Transverse colon (tissue), 4 donors: ENCODE measurements at regions not wholly inside any gene's neighbourhood (a gene's known extent, or its start where the extent isn't known, plus 50 kb on each side); places are given as distances from the start of the nearest gene placed in this dataset.

Source experiments
- DNase-seq: peaks from one replicate; pipeline ENCODE4 v3.0.0-alpha.2; 2019
- H3K27ac ChIP-seq, 4 donors: fragments of 200-600 bp; sonication (generic); 2 replicates each; pipeline ENCODE4 v1.5.1; 2016 to 2018; ENCODE audit warnings: inconsistent platforms in 4 of 4
- H3K27me3 ChIP-seq: fragments of 200-600 bp; sonication (generic); 2 replicates; pipeline ENCODE4 v1.5.1; 2017; ENCODE audit warnings: inconsistent platforms
- H3K36me3 ChIP-seq, 4 donors: fragments of 200-600 bp; sonication (generic); 2 replicates each; pipeline ENCODE4 v1.5.1; 2017 to 2019; ENCODE audit warnings: inconsistent platforms in 4 of 4
- H3K4me1 ChIP-seq, 4 donors: fragments of 200-600 bp; sonication (generic); 2 replicates each; pipeline ENCODE4 v1.5.1; 2017 to 2020; ENCODE audit warnings: inconsistent platforms in 4 of 4
- H3K4me3 ChIP-seq, 4 donors: fragments of 200-600 bp; sonication (generic); 1 replicate in 1 of 4; 2 replicates in 3 of 4; pipeline versions ENCODE4 v1.5.1 to v1.6.1; 2017 to 2019; ENCODE audit warnings: inconsistent platforms in 4 of 4
- H3K9me3 ChIP-seq, 2 donors: fragments of 200-600 bp; sonication (generic); 2 replicates each; pipeline ENCODE4 v1.5.1; 2017 to 2019; ENCODE audit warnings: inconsistent platforms in 2 of 2
- CTCF ChIP-seq, 5 experiments: fragments of 200-600 bp in 3 of 5; fragments of 450-650 bp in 2 of 5; sonication (generic) in 3 of 5; IDR thresholded peaks; 1 replicate in 2 of 5; 2 replicates in 3 of 5; pipeline ENCODE4 v1.5.1; 2016 to 2017; ENCODE audit warnings: antibody characterized with exemption in 5 of 5, inconsistent platforms in 3 of 5, mild to moderate bottlenecking in 2 of 5, moderate library complexity in 1 of 5
- EP300 ChIP-seq: sonication (generic); formaldehyde crosslinking; IDR thresholded peaks from one replicate; pipeline ENCODE4 v1.6.1; 2017; ENCODE audit warnings: antibody characterized with exemption, low read depth
- POLR2A ChIP-seq: fragments of 450-650 bp; IDR thresholded peaks from one replicate; pipeline ENCODE4 v1.6.1; 2016; ENCODE audit warnings: antibody characterized with exemption, mild to moderate bottlenecking, moderate library complexity
- POLR2AphosphoS5 ChIP-seq, 3 donors: sonication (generic); formaldehyde crosslinking; IDR thresholded peaks; one replicate each; pipeline ENCODE4 v1.6.1; 2016; ENCODE audit warnings: antibody characterized with exemption in 3 of 3
- WGBS, 2 donors: methylation state at CpG; one replicate each; pipeline ENCODE4 v1.1.5; 2018; ENCODE audit warnings: low coverage in 1 of 2; 5-methylcytosine and 5-hydroxymethylcytosine counted together
- in situ Hi-C, 4 donors: fragments of 200-750 bp; cut with MboI; loops; one replicate each; pipeline versions ENCODE4 v1.15.0 to v1.15.1; 2017; ENCODE audit warnings: low sequenced_read_pairs in 3 of 4, low pct_ligation_motif_present in 1 of 4, low pct_unique_long_range_greater_than_20kb in 1 of 4
- intact Hi-C: fragments of 100-400 bp; cut with DNase I; formaldehyde crosslinking; loops from one replicate; pipeline ENCODE4 v1.15.1; 2023; ENCODE audit warnings: low total_unique reads

GRCh38 chr14:80005561-80005960, 205.7 kb downstream of the DIO2 start:
- WGBS, 2 donors: 3 to 46% methylated on average over 1 of the region's 1 CpG
- Histone ChIP-seq H3K9me3 (no peaks in the 10 kb centered on the region), H3K27me3 (no peaks in the 10 kb centered on the region), H3K36me3 (no peaks in the 10 kb centered on the region), H3K4me1 (no peaks in the 10 kb centered on the region), H3K27ac (no peak overlapping the region), H3K4me3 (no peak overlapping the region)
- no peak for TF ChIP-seq EP300
- no peak for TF ChIP-seq CTCF (IDR thresholded peaks at IDR 0.05)
- TF ChIP-seq POLR2A: no peak
- TF ChIP-seq POLR2AphosphoS5 (IDR thresholded peaks at IDR 0.05): no peak
- DNase-seq: no peak
- in situ Hi-C loops (no loop called here), intact Hi-C loops (no loop called here)

GRCh38 chr14:80004871-80005270, 206.4 kb downstream of the DIO2 start:
- Histone ChIP-seq H3K27ac (no peak overlapping the region), H3K9me3 (no peaks in the 10 kb centered on the region), H3K36me3 (no peaks in the 10 kb centered on the region), H3K4me1 (no peaks in the 10 kb centered on the region), H3K27me3 (no peaks in the 10 kb centered on the region), H3K4me3 (no peak overlapping the region)
- in situ Hi-C loops: no loop called here
- no peak for TF ChIP-seq POLR2A
- TF ChIP-seq CTCF (IDR thresholded peaks at IDR 0.05): no peak
- no peak for TF ChIP-seq EP300
- no peak for TF ChIP-seq POLR2AphosphoS5 (IDR thresholded peaks at IDR 0.05)
- intact Hi-C loops: no loop called here
- no peak for DNase-seq
- WGBS, 2 donors: 78 to 83% methylated on average over 3 of the region's 3 CpGs

GRCh38 chr14:80003138-80003537, 208.2 kb downstream of the DIO2 start:
- 66 to 70% methylated on average over 4 of the region's 4 CpGs for WGBS, 2 donors
- TF ChIP-seq EP300 (no peak), POLR2AphosphoS5 (IDR thresholded peaks at IDR 0.05) (no peak), POLR2A (no peak), CTCF (IDR thresholded peaks at IDR 0.05) (no peak)
- H3K27me3 ChIP-seq: no peaks in the 10 kb centered on the region
- no peak overlapping the region for H3K4me3 ChIP-seq
- H3K4me1 ChIP-seq: no peaks in the 10 kb centered on the region
- no peak for DNase-seq
- in situ Hi-C loops: no loop called here
- intact Hi-C loops: no loop called here
- H3K36me3 ChIP-seq: no peaks in the 10 kb centered on the region
- no peak overlapping the region for H3K27ac ChIP-seq
- no peaks in the 10 kb centered on the region for H3K9me3 ChIP-seq

- Histone ChIP-seq H3K4me1 (no peaks in the 10 kb centered on the region), H3K9me3 (no peaks in the 10 kb centered on the region), H3K27ac (no peak overlapping the region), H3K36me3 (no peaks in the 10 kb centered on the region), H3K27me3 (no peaks in the 10 kb centered on the region), H3K4me3 (no peak overlapping the region)
- intact Hi-C loops (no loop called here), in situ Hi-C loops (no loop called here)
- TF ChIP-seq EP300 (no peak), POLR2AphosphoS5 (IDR thresholded peaks at IDR 0.05) (no peak), CTCF (IDR thresholded peaks at IDR 0.05) (no peak), POLR2A (no peak)
- WGBS, 2 donors: 46 to 56% methylated on average over 4 of the region's 4 CpGs
- DNase-seq: no peak
Observed at GRCh38 chr14:79997509-79998208, 213.6 kb downstream of the DIO2 start.
